B cell (primary cell): ENCODE measurements at regions not wholly inside any gene's neighbourhood (a gene's known extent, or its start where the extent isn't known, plus 50 kb on each side); places are given as distances from the start of the nearest gene placed in this dataset.

ENCODE experiments used
- CTCF ChIP-seq: fragments of 200-600 bp; IDR thresholded peaks from one replicate; pipeline ENCODE4 v1.8.0; 2022; ENCODE audit warnings: antibody characterized with exemption, mild to moderate bottlenecking
- EZH2 ChIP-seq: IDR thresholded peaks from 2 replicates; pipeline ENCODE4 v1.6.1; 2012; ENCODE audit warnings: borderline replicate concordance, low read depth, mild to moderate bottlenecking, moderate library complexity, low read length; ENCODE audit not compliant: insufficient read depth, poor library complexity, severe bottlenecking

- TF ChIP-seq CTCF, result no peak
- no peak for TF ChIP-seq EZH2
Measured at GRCh38 chr7:113200281-113200680, 81.9 kb upstream of the SMIM30 start.
